ENCODE measurements at regions not wholly inside any gene's neighbourhood (a gene's known extent, or its start where the extent isn't known, plus 50 kb on each side); places are given as distances from the start of the nearest gene placed in this dataset.

DNA sequence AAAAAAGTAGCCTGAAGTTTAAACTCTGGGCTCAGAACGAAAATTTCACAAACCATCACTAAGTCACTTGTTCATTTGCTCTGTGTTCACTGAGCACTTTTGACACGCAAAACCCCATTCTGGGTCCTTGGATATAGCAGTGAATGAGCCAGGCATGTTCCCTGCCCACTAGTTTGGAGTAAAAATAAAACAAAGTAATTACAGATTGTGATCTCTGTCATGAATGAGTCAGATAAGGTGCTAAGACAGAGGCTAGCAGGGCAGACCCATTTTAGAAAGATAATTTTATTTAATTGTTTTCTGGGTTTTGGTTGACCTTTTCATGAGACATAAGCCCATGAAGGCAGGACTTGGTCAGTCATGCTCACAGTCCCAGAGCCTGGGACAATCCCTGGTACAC, 84.1 kb upstream of the ARHGEF3 start:
- TF ChIP-seq POLR2A (IDR thresholded peaks at IDR 0.05): no peak
- TF ChIP-seq, protein P1, sequence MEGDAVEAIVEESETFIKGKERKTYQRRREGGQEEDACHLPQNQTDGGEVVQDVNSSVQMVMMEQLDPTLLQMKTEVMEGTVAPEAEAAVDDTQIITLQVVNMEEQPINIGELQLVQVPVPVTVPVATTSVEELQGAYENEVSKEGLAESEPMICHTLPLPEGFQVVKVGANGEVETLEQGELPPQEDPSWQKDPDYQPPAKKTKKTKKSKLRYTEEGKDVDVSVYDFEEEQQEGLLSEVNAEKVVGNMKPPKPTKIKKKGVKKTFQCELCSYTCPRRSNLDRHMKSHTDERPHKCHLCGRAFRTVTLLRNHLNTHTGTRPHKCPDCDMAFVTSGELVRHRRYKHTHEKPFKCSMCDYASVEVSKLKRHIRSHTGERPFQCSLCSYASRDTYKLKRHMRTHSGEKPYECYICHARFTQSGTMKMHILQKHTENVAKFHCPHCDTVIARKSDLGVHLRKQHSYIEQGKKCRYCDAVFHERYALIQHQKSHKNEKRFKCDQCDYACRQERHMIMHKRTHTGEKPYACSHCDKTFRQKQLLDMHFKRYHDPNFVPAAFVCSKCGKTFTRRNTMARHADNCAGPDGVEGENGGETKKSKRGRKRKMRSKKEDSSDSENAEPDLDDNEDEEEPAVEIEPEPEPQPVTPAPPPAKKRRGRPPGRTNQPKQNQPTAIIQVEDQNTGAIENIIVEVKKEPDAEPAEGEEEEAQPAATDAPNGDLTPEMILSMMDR (IDR thresholded peaks at IDR 0.05 in 8 of 11, conservative IDR thresholded peaks at IDR 0.05 in 3 of 11): no peak

All from spleen (tissue), 7 donors.